Nephron (organoid): ENCODE measurements at regions not wholly inside any gene's neighbourhood (a gene's known extent, or its start where the extent isn't known, plus 50 kb on each side); places are given as distances from the start of the nearest gene placed in this dataset.

ENCODE experiments used
- H3K27ac Mint-ChIP-seq, 3 experiments: 2 replicates each; pipeline ENCODE4 v1.8.0; 2020; ENCODE audit warnings: mixed read lengths in 3 of 3, mild to moderate bottlenecking in 2 of 3, moderate library complexity in 1 of 3
- H3K27me3 Mint-ChIP-seq: 2 replicates; pipeline ENCODE4 v1.8.0; 2021; ENCODE audit warnings: low read depth, mild to moderate bottlenecking, moderate library complexity, mixed read lengths
- H3K36me3 Mint-ChIP-seq: 2 replicates; pipeline ENCODE4 v1.8.0; 2020; ENCODE audit warnings: low read depth, mixed read lengths
- H3K4me1 Mint-ChIP-seq: 2 replicates; pipeline ENCODE4 v1.8.0; 2020; ENCODE audit warnings: mixed read lengths
- H3K4me3 Mint-ChIP-seq, 3 experiments: 2 replicates each; pipeline ENCODE4 v1.8.0; 2020; ENCODE audit warnings: mild to moderate bottlenecking in 3 of 3, mixed read lengths in 3 of 3, moderate library complexity in 2 of 3
- H3K9me3 Mint-ChIP-seq: 2 replicates; pipeline ENCODE4 v1.8.0; 2020; ENCODE audit warnings: mixed read lengths
- CTCF ChIP-seq, 3 experiments: fragments of 200-600 bp; sonication (generic); IDR thresholded peaks; one replicate each; pipeline ENCODE4 v1.5.0; 2021; ENCODE audit warnings: antibody characterized with exemption in 3 of 3; ENCODE audit not compliant: unreplicated experiment in 3 of 3

- H3K9me3 Mint-ChIP-seq: no peaks in the 10 kb centered on the region
- no peaks in the 10 kb centered on the region for H3K27me3 Mint-ChIP-seq
- no peaks in the 10 kb centered on the region for H3K36me3 Mint-ChIP-seq
- TF ChIP-seq CTCF (IDR thresholded peaks at IDR 0.05; ENCODE audit: unreplicated experiment in 3 of 3): no peak
- peaks cover 6% of the 10 kb centered on the region for H3K4me1 Mint-ChIP-seq
- H3K4me3 Mint-ChIP-seq: no peak overlapping the region
- no peak overlapping the region for H3K27ac Mint-ChIP-seq
These were observed 313.7 kb upstream of the SYT1 start for GRCh38 chr12:78550831-78551230.

- Mint-ChIP-seq H3K36me3 (no peaks in the 10 kb centered on the region), H3K4me1 (peaks cover 12% of the 10 kb centered on the region), H3K27me3 (no peaks in the 10 kb centered on the region), H3K4me3 (no peak overlapping the region), H3K27ac (no peak overlapping the region), H3K9me3 (no peaks in the 10 kb centered on the region)
- no peak for TF ChIP-seq CTCF (IDR thresholded peaks at IDR 0.05; ENCODE audit: unreplicated experiment in 3 of 3)
These were observed 308.8 kb upstream of the SYT1 start for GRCh38 chr12:78555802-78556201.

GRCh38 chr12:78556651-78557050, 307.9 kb upstream of the SYT1 start:
- no peak overlapping the region for H3K27ac Mint-ChIP-seq
- no peaks in the 10 kb centered on the region for H3K9me3 Mint-ChIP-seq
- no peaks in the 10 kb centered on the region for H3K36me3 Mint-ChIP-seq
- H3K4me3 Mint-ChIP-seq: no peak overlapping the region
- no peaks in the 10 kb centered on the region for H3K27me3 Mint-ChIP-seq
- H3K4me1 Mint-ChIP-seq: peaks cover 19% of the 10 kb centered on the region
- TF ChIP-seq CTCF (IDR thresholded peaks at IDR 0.05; ENCODE audit: unreplicated experiment in 3 of 3): no peak

- Mint-ChIP-seq H3K27ac (peak overlapping the region in 2 of 3 experiments; percentile 27 to 62), H3K4me1 (peaks cover 30% of the 10 kb centered on the region), H3K9me3 (no peaks in the 10 kb centered on the region), H3K27me3 (no peaks in the 10 kb centered on the region), H3K36me3 (no peaks in the 10 kb centered on the region), H3K4me3 (no peak overlapping the region)
- TF ChIP-seq CTCF (IDR thresholded peaks at IDR 0.05; ENCODE audit: unreplicated experiment in 3 of 3): no peak
These were observed 305.2 kb upstream of the SYT1 start for GRCh38 chr12:78559416-78559815.

- H3K27ac Mint-ChIP-seq: peak overlapping the region; percentile 27 to 62 (median 36)
- no peaks in the 10 kb centered on the region for H3K9me3 Mint-ChIP-seq
- H3K27me3 Mint-ChIP-seq: no peaks in the 10 kb centered on the region
- H3K4me3 Mint-ChIP-seq: no peak overlapping the region
- peaks cover 30% of the 10 kb centered on the region for H3K4me1 Mint-ChIP-seq
- no peak for TF ChIP-seq CTCF (IDR thresholded peaks at IDR 0.05; ENCODE audit: unreplicated experiment in 3 of 3)
- H3K36me3 Mint-ChIP-seq: no peaks in the 10 kb centered on the region
These were observed 304.7 kb upstream of the SYT1 start for GRCh38 chr12:78559886-78560285.

- no peak overlapping the region for H3K4me3 Mint-ChIP-seq
These were observed 303.9 kb upstream of the SYT1 start for GRCh38 chr12:78560633-78561032.

More at GRCh38 chr12:78560633-78561032, 303.9 kb upstream of the SYT1 start:
- Mint-ChIP-seq H3K4me1 (peaks cover 30% of the 10 kb centered on the region), H3K27me3 (no peaks in the 10 kb centered on the region), H3K27ac (peak overlapping the region in 2 of 3 experiments; percentile 36 to 62), H3K9me3 (no peaks in the 10 kb centered on the region), H3K36me3 (no peaks in the 10 kb centered on the region)
- no peak for TF ChIP-seq CTCF (IDR thresholded peaks at IDR 0.05; ENCODE audit: unreplicated experiment in 3 of 3)
